ENCODE measurements at regions not wholly inside any gene's neighbourhood (a gene's known extent, or its start where the extent isn't known, plus 50 kb on each side); places are given as distances from the start of the nearest gene placed in this dataset.

GRCh38 chr1:103170609-103171008 lies 62.3 kb upstream of the COL11A1 start:
- DNase-seq (ENCODE audit: extremely low read depth, low read depth) = no peak
- no peak overlapping the region for H3K4me3 ChIP-seq (replicated peaks; ENCODE audit: low read depth, low read length)
- no peak for TF ChIP-seq CTCF (IDR thresholded peaks at IDR 0.05; ENCODE audit: low read depth, low read length, missing control alignments)

- no peak for DNase-seq (ENCODE audit: extremely low read depth, low read depth)
- H3K4me3 ChIP-seq (replicated peaks; ENCODE audit: low read depth, low read length) = no peak overlapping the region
- TF ChIP-seq CTCF (IDR thresholded peaks at IDR 0.05; ENCODE audit: low read depth, low read length, missing control alignments) = no peak
Observed at GRCh38 chr1:103162360-103162759, 54.0 kb upstream of the COL11A1 start.

GRCh38 chr1:103160281-103160680 lies 52.0 kb upstream of the COL11A1 start:
- no peak overlapping the region for H3K4me3 ChIP-seq (replicated peaks; ENCODE audit: low read depth, low read length)
- no peak for DNase-seq (ENCODE audit: extremely low read depth, low read depth)
- TF ChIP-seq CTCF (IDR thresholded peaks at IDR 0.05; ENCODE audit: low read depth, low read length, missing control alignments) = no peak

Data from HFF-Myc (cell line).